Panc1 (cell line): ENCODE measurements at regions not wholly inside any gene's neighbourhood (a gene's known extent, or its start where the extent isn't known, plus 50 kb on each side); places are given as distances from the start of the nearest gene placed in this dataset.

Experiments used
- POLR2AphosphoS5 ChIP-seq: IDR thresholded peaks from 2 replicates; pipeline ENCODE4 v1.6.1; 2012; ENCODE audit warnings: mild to moderate bottlenecking, low read depth, low read length, moderate library complexity
- SIN3A ChIP-seq: IDR thresholded peaks from 2 replicates; pipeline ENCODE4 v1.6.1; 2012; ENCODE audit warnings: low read depth, mild to moderate bottlenecking, low read length, moderate library complexity, borderline replicate concordance; ENCODE audit not compliant: insufficient read depth
- TCF7L2 ChIP-seq: IDR thresholded peaks from 2 replicates; pipeline ENCODE4 v1.6.1; 2011; ENCODE audit warnings: mild to moderate bottlenecking, low read depth, low read length, inconsistent platforms
- TF ChIP-seq, protein P1 (sequence below): fragments of 450-650 bp; IDR thresholded peaks from 2 replicates; pipeline ENCODE4 v1.5.1; 2017; ENCODE audit warnings: mild to moderate bottlenecking
- TF ChIP-seq, protein P2 (sequence below), 2 experiments: IDR thresholded peaks; 2 replicates each; pipeline ENCODE4 v1.6.1; 2011 to 2012; ENCODE audit warnings: low read depth in 2 of 2, control low read depth in 1 of 2, low read length in 1 of 2, mild to moderate bottlenecking in 1 of 2, moderate library complexity in 1 of 2; ENCODE audit not compliant: insufficient read depth in 1 of 2

DNA sequence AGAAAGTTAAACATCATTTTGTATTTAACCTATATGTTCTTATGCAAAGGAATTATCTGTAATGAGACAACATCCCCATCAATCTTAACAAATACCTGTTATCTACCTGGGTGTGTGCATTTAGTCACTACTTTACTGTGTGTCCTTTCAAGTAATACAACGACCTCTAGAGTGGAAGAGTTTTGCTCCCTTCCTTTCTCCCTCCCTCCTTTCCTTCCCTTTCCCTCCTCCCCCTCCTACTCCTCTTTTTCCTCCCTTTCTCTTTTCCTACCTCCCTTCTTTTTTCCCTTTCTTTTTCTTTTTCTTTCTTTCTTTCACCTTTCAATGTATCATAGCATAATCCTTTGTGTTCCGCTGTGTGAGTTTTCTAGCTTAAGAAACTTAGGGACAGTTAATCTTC is 532.3 kb downstream of the SLC4A3 start:
- no peak for TF ChIP-seq POLR2AphosphoS5
- TF ChIP-seq, protein P1, sequence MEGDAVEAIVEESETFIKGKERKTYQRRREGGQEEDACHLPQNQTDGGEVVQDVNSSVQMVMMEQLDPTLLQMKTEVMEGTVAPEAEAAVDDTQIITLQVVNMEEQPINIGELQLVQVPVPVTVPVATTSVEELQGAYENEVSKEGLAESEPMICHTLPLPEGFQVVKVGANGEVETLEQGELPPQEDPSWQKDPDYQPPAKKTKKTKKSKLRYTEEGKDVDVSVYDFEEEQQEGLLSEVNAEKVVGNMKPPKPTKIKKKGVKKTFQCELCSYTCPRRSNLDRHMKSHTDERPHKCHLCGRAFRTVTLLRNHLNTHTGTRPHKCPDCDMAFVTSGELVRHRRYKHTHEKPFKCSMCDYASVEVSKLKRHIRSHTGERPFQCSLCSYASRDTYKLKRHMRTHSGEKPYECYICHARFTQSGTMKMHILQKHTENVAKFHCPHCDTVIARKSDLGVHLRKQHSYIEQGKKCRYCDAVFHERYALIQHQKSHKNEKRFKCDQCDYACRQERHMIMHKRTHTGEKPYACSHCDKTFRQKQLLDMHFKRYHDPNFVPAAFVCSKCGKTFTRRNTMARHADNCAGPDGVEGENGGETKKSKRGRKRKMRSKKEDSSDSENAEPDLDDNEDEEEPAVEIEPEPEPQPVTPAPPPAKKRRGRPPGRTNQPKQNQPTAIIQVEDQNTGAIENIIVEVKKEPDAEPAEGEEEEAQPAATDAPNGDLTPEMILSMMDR: no peak
- TF ChIP-seq, protein P2, sequence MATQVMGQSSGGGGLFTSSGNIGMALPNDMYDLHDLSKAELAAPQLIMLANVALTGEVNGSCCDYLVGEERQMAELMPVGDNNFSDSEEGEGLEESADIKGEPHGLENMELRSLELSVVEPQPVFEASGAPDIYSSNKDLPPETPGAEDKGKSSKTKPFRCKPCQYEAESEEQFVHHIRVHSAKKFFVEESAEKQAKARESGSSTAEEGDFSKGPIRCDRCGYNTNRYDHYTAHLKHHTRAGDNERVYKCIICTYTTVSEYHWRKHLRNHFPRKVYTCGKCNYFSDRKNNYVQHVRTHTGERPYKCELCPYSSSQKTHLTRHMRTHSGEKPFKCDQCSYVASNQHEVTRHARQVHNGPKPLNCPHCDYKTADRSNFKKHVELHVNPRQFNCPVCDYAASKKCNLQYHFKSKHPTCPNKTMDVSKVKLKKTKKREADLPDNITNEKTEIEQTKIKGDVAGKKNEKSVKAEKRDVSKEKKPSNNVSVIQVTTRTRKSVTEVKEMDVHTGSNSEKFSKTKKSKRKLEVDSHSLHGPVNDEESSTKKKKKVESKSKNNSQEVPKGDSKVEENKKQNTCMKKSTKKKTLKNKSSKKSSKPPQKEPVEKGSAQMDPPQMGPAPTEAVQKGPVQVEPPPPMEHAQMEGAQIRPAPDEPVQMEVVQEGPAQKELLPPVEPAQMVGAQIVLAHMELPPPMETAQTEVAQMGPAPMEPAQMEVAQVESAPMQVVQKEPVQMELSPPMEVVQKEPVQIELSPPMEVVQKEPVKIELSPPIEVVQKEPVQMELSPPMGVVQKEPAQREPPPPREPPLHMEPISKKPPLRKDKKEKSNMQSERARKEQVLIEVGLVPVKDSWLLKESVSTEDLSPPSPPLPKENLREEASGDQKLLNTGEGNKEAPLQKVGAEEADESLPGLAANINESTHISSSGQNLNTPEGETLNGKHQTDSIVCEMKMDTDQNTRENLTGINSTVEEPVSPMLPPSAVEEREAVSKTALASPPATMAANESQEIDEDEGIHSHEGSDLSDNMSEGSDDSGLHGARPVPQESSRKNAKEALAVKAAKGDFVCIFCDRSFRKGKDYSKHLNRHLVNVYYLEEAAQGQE (IDR thresholded peaks at IDR 0.05; ENCODE audit: insufficient read depth in 1 of 2, low read depth in 2 of 2, low read length in 1 of 2): no peak
- no peak for TF ChIP-seq SIN3A
- TF ChIP-seq TCF7L2: no peak
